ENCODE measurements at regions not wholly inside any gene's neighbourhood (a gene's known extent, or its start where the extent isn't known, plus 50 kb on each side); places are given as distances from the start of the nearest gene placed in this dataset.

- TF ChIP-seq CTCF (conservative IDR thresholded peaks at IDR 0.05; ENCODE audit: low read depth, low read length) = no peak
- no peak for DNase-seq (ENCODE audit: low read depth)
- no peak overlapping the region for H3K4me3 ChIP-seq (ENCODE audit: low read depth, low read length)
Measured at GRCh38 chr12:89264837-89265236, 87.5 kb downstream of the DUSP6 start.

GRCh38 chr12:89263900-89264299 lies 88.4 kb downstream of the DUSP6 start:
- DNase-seq (ENCODE audit: low read depth) = no peak
- TF ChIP-seq CTCF (conservative IDR thresholded peaks at IDR 0.05; ENCODE audit: low read depth, low read length) = no peak
- H3K4me3 ChIP-seq (ENCODE audit: low read depth, low read length) = no peak overlapping the region

DNA sequence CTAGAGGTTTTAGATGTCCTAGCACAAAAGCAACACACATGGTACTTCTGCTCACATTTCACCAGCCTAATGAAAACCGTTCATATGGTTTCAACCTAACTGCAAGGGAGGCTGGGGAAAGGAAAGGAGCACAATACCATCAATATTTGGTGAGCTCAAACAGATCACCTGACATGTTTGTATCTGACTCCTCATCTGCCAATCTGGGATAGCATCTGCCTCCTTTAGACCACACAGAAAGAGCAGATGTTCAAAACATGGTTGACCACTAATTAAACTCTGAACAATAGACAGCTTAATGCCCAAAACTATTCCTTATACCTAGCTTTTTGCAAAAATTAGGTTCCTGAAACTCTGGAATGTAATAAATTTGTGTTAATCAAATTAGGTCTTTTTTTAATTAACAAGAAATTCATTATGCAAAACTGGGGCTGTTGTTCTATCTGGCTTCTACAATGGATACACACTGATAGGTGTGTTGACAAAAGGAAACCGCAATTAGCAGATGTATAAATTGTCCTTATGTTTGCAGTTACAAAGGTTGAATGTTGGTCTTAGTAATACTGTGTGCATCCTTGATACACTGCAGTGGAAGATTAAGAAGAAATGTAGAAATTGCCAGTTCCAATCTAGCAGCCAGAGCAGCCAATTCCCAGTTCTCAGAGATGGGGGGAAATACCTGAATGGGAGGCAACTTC lies 89.3 kb downstream of the DUSP6 start:
- DNase-seq (ENCODE audit: low read depth) = no peak
- H3K4me3 ChIP-seq (ENCODE audit: low read depth, low read length) = no peak overlapping the region
- TF ChIP-seq CTCF (conservative IDR thresholded peaks at IDR 0.05; ENCODE audit: low read depth, low read length) = no peak

- DNase-seq (ENCODE audit: low read depth) = no peak
- no peak for TF ChIP-seq CTCF (conservative IDR thresholded peaks at IDR 0.05; ENCODE audit: low read depth, low read length)
- no peak overlapping the region for H3K4me3 ChIP-seq (ENCODE audit: low read depth, low read length)
Measured at GRCh38 chr12:89261982-89262381, 90.3 kb downstream of the DUSP6 start.

GRCh38 chr12:89260841-89261637 lies 91.3 kb downstream of the DUSP6 start:
- DNase-seq (ENCODE audit: low read depth) = no peak
- no peak for TF ChIP-seq CTCF (conservative IDR thresholded peaks at IDR 0.05; ENCODE audit: low read depth, low read length)
- H3K4me3 ChIP-seq (ENCODE audit: low read depth, low read length) = no peak overlapping the region

- DNase-seq (ENCODE audit: low read depth) = no peak
- no peak for TF ChIP-seq CTCF (conservative IDR thresholded peaks at IDR 0.05; ENCODE audit: low read depth, low read length)
- H3K4me3 ChIP-seq (ENCODE audit: low read depth, low read length) = no peak overlapping the region
Measured at GRCh38 chr12:89259821-89260220, 92.5 kb downstream of the DUSP6 start.
